ENCODE measurements at regions not wholly inside any gene's neighbourhood (a gene's known extent, or its start where the extent isn't known, plus 50 kb on each side); places are given as distances from the start of the nearest gene placed in this dataset.

DNA sequence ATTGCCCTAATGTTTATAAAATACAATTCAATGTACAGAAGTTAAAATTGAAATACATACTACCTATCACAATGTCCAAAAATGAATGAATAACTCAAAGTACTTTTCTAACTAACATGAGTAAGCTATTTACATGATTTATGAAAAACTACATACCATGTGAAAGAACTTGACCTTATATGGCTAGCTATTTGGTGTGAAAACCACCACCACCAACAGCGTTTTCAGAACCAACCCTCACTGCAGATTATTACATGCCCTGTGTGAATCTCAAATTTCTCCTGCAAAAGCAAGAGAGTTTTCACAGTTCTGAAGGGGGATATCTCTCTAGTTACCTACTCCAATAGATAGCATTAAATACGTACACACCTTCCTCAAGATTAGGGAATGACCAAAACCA, 198.5 kb downstream of the SPATA18 start:
- Histone ChIP-seq H3K4me1 (ENCODE audit: control insufficient read depth, insufficient read depth, low read length) (no peaks in the 10 kb centered on the region), H3K4me3 (ENCODE audit: low read length) (no peak overlapping the region), H3K27ac (ENCODE audit: low read length) (no peak overlapping the region), H3K9me3 (ENCODE audit: control insufficient read depth, low read depth, low read length) (peaks cover 3% of the 10 kb centered on the region), H3K36me3 (ENCODE audit: control insufficient read depth, insufficient read depth, low read length) (no peaks in the 10 kb centered on the region), H3K27me3 (ENCODE audit: control insufficient read depth, insufficient read depth, low read length) (no peaks in the 10 kb centered on the region)
- DNase-seq, result peak in 1 of 2 donors; percentile 12
- no CpG with 5 or more reads among the region's 2 CpGs for WGBS (ENCODE audit: insufficient coverage, low lambda C conversion rate)

GRCh38 chr4:52250154-52250553, 199.1 kb downstream of the SPATA18 start:
- no CpG with 5 or more reads among the region's 2 CpGs for WGBS (ENCODE audit: insufficient coverage, low lambda C conversion rate)
- peaks cover 3% of the 10 kb centered on the region for H3K9me3 ChIP-seq (ENCODE audit: control insufficient read depth, low read depth, low read length)
- peak; percentile 23 to 35 for DNase-seq
- H3K27me3 ChIP-seq (ENCODE audit: control insufficient read depth, insufficient read depth, low read length), result no peaks in the 10 kb centered on the region
- H3K36me3 ChIP-seq (ENCODE audit: control insufficient read depth, insufficient read depth, low read length), result no peaks in the 10 kb centered on the region
- no peak overlapping the region for H3K27ac ChIP-seq (ENCODE audit: low read length)
- H3K4me3 ChIP-seq (ENCODE audit: low read length), result no peak overlapping the region
- no peaks in the 10 kb centered on the region for H3K4me1 ChIP-seq (ENCODE audit: control insufficient read depth, insufficient read depth, low read length)

GRCh38 chr4:52251864-52252263, 200.8 kb downstream of the SPATA18 start:
- no peak for DNase-seq
- H3K27me3 ChIP-seq (ENCODE audit: control insufficient read depth, insufficient read depth, low read length), result no peaks in the 10 kb centered on the region
- no peak overlapping the region for H3K4me3 ChIP-seq (ENCODE audit: low read length)
- no peak overlapping the region for H3K27ac ChIP-seq (ENCODE audit: low read length)
- H3K9me3 ChIP-seq (ENCODE audit: control insufficient read depth, low read depth, low read length), result peaks cover 3% of the 10 kb centered on the region
- H3K4me1 ChIP-seq (ENCODE audit: control insufficient read depth, insufficient read depth, low read length), result no peaks in the 10 kb centered on the region
- no peaks in the 10 kb centered on the region for H3K36me3 ChIP-seq (ENCODE audit: control insufficient read depth, insufficient read depth, low read length)
- WGBS (ENCODE audit: insufficient coverage, low lambda C conversion rate), result 100% methylated on average over 1 of the region's 2 CpGs

- WGBS (ENCODE audit: insufficient coverage, low lambda C conversion rate), result no CpG with 5 or more reads among the region's 5 CpGs
- Histone ChIP-seq H3K36me3 (ENCODE audit: control insufficient read depth, insufficient read depth, low read length) (no peaks in the 10 kb centered on the region), H3K4me1 (ENCODE audit: control insufficient read depth, insufficient read depth, low read length) (no peaks in the 10 kb centered on the region), H3K27ac (ENCODE audit: low read length) (no peak overlapping the region), H3K9me3 (ENCODE audit: control insufficient read depth, low read depth, low read length) (peaks cover 3% of the 10 kb centered on the region), H3K4me3 (ENCODE audit: low read length) (no peak overlapping the region), H3K27me3 (ENCODE audit: control insufficient read depth, insufficient read depth, low read length) (no peaks in the 10 kb centered on the region)
- no peak for DNase-seq
Observed at GRCh38 chr4:52253025-52253424, 201.9 kb downstream of the SPATA18 start.

DNA sequence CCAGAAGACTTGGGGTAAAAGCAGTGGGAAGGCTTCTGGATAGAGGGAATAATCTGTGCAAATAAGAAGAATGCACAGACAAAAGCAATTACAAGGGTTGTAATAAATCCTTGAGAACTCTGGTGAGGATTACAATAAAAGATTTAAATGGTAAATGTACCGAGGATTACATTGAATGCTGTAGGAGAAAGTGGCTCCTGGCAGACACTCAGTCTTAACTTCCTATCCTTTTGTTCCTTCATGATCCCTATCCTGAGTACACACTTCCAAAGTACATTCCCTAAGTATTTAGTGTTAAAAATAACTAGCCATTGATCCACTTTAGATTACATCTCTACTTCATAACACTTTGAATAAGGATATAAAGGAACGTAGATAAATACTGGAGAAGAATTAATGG, 205.4 kb downstream of the SPATA18 start:
- H3K27ac ChIP-seq (ENCODE audit: low read length), result no peak overlapping the region
- 89% methylated on average over 1 of the region's 2 CpGs for WGBS (ENCODE audit: insufficient coverage, low lambda C conversion rate)
- no peaks in the 10 kb centered on the region for H3K27me3 ChIP-seq (ENCODE audit: control insufficient read depth, insufficient read depth, low read length)
- H3K9me3 ChIP-seq (ENCODE audit: control insufficient read depth, low read depth, low read length), result peaks cover 3% of the 10 kb centered on the region
- H3K4me3 ChIP-seq (ENCODE audit: low read length), result no peak overlapping the region
- no peaks in the 10 kb centered on the region for H3K36me3 ChIP-seq (ENCODE audit: control insufficient read depth, insufficient read depth, low read length)
- H3K4me1 ChIP-seq (ENCODE audit: control insufficient read depth, insufficient read depth, low read length), result no peaks in the 10 kb centered on the region
- DNase-seq, result no peak

DNA sequence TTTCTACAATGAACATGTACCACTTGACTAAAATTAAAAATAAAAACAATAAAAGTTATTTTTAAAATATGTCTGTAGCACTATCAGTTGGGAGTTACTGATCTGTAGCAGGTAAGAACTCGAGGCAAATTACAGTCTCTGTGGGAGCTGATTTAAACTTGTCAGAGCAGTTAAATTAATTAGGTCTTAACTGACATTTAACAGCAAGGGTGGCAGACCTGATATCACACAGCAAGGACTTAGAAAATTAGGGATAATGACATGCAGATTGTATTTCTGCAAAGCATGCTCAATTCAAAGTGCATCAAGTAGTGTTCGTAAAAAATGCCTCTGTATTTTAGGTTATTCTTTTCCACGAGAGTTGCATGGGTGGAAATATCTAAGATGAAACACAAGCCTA, 208.9 kb downstream of the SPATA18 start:
- no peaks in the 10 kb centered on the region for H3K27me3 ChIP-seq (ENCODE audit: control insufficient read depth, insufficient read depth, low read length)
- no peaks in the 10 kb centered on the region for H3K36me3 ChIP-seq (ENCODE audit: control insufficient read depth, insufficient read depth, low read length)
- WGBS (ENCODE audit: insufficient coverage, low lambda C conversion rate), result no CpG with 5 or more reads among the region's 3 CpGs
- no peaks in the 10 kb centered on the region for H3K9me3 ChIP-seq (ENCODE audit: control insufficient read depth, low read depth, low read length)
- no peaks in the 10 kb centered on the region for H3K4me1 ChIP-seq (ENCODE audit: control insufficient read depth, insufficient read depth, low read length)
- no peak overlapping the region for H3K4me3 ChIP-seq (ENCODE audit: low read length)
- no peak overlapping the region for H3K27ac ChIP-seq (ENCODE audit: low read length)
- DNase-seq, result no peak

- no peak for DNase-seq
- no peaks in the 10 kb centered on the region for H3K27me3 ChIP-seq (ENCODE audit: control insufficient read depth, insufficient read depth, low read length)
- no peaks in the 10 kb centered on the region for H3K9me3 ChIP-seq (ENCODE audit: control insufficient read depth, low read depth, low read length)
- 77% methylated on average over 3 of the region's 6 CpGs for WGBS (ENCODE audit: insufficient coverage, low lambda C conversion rate)
- H3K36me3 ChIP-seq (ENCODE audit: control insufficient read depth, insufficient read depth, low read length), result no peaks in the 10 kb centered on the region
- H3K4me3 ChIP-seq (ENCODE audit: low read length), result no peak overlapping the region
- no peaks in the 10 kb centered on the region for H3K4me1 ChIP-seq (ENCODE audit: control insufficient read depth, insufficient read depth, low read length)
- H3K27ac ChIP-seq (ENCODE audit: low read length), result no peak overlapping the region
Observed at GRCh38 chr4:52260514-52261210, 209.6 kb downstream of the SPATA18 start.

GRCh38 chr4:52263607-52264006, 212.5 kb downstream of the SPATA18 start:
- no peaks in the 10 kb centered on the region for H3K9me3 ChIP-seq (ENCODE audit: control insufficient read depth, low read depth, low read length)
- no peak overlapping the region for H3K27ac ChIP-seq (ENCODE audit: low read length)
- H3K4me3 ChIP-seq (ENCODE audit: low read length), result no peak overlapping the region
- no peaks in the 10 kb centered on the region for H3K4me1 ChIP-seq (ENCODE audit: control insufficient read depth, insufficient read depth, low read length)
- H3K27me3 ChIP-seq (ENCODE audit: control insufficient read depth, insufficient read depth, low read length), result no peaks in the 10 kb centered on the region
- DNase-seq, result no peak
- no peaks in the 10 kb centered on the region for H3K36me3 ChIP-seq (ENCODE audit: control insufficient read depth, insufficient read depth, low read length)

DNA sequence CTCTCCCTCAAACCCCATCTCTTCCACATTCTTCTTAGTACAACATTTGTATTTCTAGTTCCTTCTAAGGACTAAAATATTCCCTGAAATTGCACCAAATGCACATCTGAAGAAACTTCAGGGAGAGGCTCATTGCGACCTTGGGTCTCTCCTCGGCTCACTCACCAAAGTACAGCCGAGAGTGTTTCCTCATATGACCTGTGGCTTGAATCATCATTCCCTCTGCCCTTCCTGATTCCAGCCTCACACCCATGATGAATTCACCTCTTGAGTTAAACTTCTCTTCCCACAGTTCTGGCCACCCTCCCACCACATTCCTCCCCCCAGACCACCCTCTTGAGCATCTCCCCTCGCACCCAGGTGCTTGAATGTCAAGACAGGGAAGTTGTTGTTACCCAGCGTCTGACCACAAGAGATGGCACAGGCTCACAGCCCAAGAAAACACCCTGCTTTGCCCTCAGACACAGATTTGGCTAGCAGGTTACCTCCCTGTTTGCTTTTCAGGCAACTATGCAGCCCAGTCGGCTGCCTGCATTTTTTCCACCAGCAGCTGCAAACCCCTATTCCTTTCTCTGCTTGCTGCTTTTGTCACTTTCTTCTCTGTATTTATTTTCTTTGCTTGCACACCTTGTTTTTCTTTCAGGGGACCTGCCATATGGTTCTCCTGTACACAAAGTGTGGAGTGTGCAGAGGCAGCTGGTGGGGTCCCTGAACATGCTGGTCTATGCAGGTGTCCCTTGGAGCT, 214.8 kb downstream of the SPATA18 start:
- H3K9me3 ChIP-seq (ENCODE audit: control insufficient read depth, low read depth, low read length), result no peaks in the 10 kb centered on the region
- DNase-seq, result no peak
- WGBS (ENCODE audit: insufficient coverage, low lambda C conversion rate), result 43% methylated on average over 1 of the region's 6 CpGs
- H3K4me3 ChIP-seq (ENCODE audit: low read length), result no peak overlapping the region
- H3K4me1 ChIP-seq (ENCODE audit: control insufficient read depth, insufficient read depth, low read length), result no peaks in the 10 kb centered on the region
- H3K27me3 ChIP-seq (ENCODE audit: control insufficient read depth, insufficient read depth, low read length), result no peaks in the 10 kb centered on the region
- no peaks in the 10 kb centered on the region for H3K36me3 ChIP-seq (ENCODE audit: control insufficient read depth, insufficient read depth, low read length)
- H3K27ac ChIP-seq (ENCODE audit: low read length), result no peak overlapping the region

DNA sequence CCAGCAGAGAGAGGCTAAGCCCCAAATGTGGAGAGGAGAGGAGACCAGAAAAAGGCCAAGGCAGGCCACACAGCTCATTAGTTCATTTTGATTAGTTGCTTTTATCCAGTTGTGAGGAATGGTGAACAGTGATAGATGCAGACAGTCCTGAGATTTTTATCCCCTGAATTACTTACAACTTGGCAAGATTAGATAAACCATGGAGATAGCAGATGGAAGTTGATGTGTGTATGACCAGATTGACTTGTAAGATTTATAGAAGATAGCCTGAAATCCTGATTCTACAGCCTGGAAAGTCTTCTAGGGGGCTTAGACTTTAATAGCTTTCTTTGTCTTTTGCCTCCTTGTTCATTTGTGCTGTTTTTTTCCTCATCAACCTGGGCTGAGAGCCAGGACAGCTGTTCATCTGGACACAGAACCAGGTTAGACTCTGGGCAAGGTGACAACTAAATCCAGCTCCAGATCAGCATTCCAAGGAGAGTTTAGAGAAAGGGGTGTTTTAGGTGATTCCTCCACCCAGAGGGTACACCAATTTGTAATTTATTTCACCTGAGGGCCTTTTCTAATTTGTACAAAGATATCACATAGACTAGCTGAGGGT, 215.5 kb downstream of the SPATA18 start:
- no peak for DNase-seq
- Histone ChIP-seq H3K9me3 (ENCODE audit: control insufficient read depth, low read depth, low read length) (no peaks in the 10 kb centered on the region), H3K27me3 (ENCODE audit: control insufficient read depth, insufficient read depth, low read length) (no peaks in the 10 kb centered on the region), H3K4me1 (ENCODE audit: control insufficient read depth, insufficient read depth, low read length) (no peaks in the 10 kb centered on the region), H3K36me3 (ENCODE audit: control insufficient read depth, insufficient read depth, low read length) (no peaks in the 10 kb centered on the region), H3K27ac (ENCODE audit: low read length) (no peak overlapping the region), H3K4me3 (ENCODE audit: low read length) (no peak overlapping the region)

DNA sequence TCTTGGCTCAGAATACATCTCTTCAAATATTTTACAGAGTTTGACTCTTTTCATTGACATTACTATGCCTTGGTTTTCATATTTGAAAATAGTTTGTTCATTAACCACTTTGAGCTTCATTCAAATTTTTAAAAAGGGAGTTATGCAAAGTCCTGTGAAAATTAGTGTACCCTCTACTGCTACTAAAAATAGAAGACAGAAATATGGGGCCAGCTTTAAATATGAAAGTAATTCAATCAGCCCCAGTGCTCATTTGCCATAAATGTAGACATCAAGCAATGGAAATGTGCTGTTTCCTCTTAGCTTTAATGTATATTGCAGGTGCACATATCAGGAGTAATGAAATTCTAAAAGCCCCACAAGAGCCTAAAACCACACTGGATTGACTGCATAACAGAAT, 218.7 kb downstream of the SPATA18 start:
- Histone ChIP-seq H3K27ac (ENCODE audit: low read length) (no peak overlapping the region), H3K36me3 (ENCODE audit: control insufficient read depth, insufficient read depth, low read length) (no peaks in the 10 kb centered on the region), H3K9me3 (ENCODE audit: control insufficient read depth, low read depth, low read length) (no peaks in the 10 kb centered on the region), H3K4me1 (ENCODE audit: control insufficient read depth, insufficient read depth, low read length) (no peaks in the 10 kb centered on the region), H3K4me3 (ENCODE audit: low read length) (no peak overlapping the region), H3K27me3 (ENCODE audit: control insufficient read depth, insufficient read depth, low read length) (no peaks in the 10 kb centered on the region)
- no peak for DNase-seq

Measured in large intestine (tissue), 3 donors.